Activated naive CD4-positive, alpha-beta T cell treated with anti-CD3 and anti-CD28 coated beads for 36 hours (primary cell): ENCODE measurements at regions not wholly inside any gene's neighbourhood (a gene's known extent, or its start where the extent isn't known, plus 50 kb on each side); places are given as distances from the start of the nearest gene placed in this dataset.

Source experiments
- CTCF ChIA-PET: fragments of 350-600 bp; sonication (Branson Sonifier 250); formaldehyde crosslinking; loops from one replicate; lab custom pipeline; 2021; ENCODE audit warnings: antibody characterized with exemption; lab: Charles Lee
- DNase-seq: peaks from one replicate; pipeline ENCODE4 v3.0.0-alpha.2; 2020
- H3K27ac Mint-ChIP-seq: one replicate; pipeline ENCODE4 v1.8.0; 2021; ENCODE audit warnings: mild to moderate bottlenecking, mixed read lengths
- H3K27me3 Mint-ChIP-seq: one replicate; pipeline ENCODE4 v1.8.0; 2021; ENCODE audit warnings: low read depth, mixed read lengths
- H3K36me3 Mint-ChIP-seq: one replicate; pipeline ENCODE4 v1.8.0; 2021; ENCODE audit warnings: low read depth, mixed read lengths
- H3K4me1 Mint-ChIP-seq: one replicate; pipeline ENCODE4 v1.8.0; 2021; ENCODE audit warnings: low read depth, mixed read lengths
- H3K4me3 Mint-ChIP-seq: one replicate; pipeline ENCODE4 v1.8.0; 2021; ENCODE audit warnings: mild to moderate bottlenecking, moderate library complexity, mixed read lengths
- H3K9me3 Mint-ChIP-seq: one replicate; pipeline ENCODE4 v1.8.0; 2021; ENCODE audit warnings: mixed read lengths
- intact Hi-C: fragments of 100-400 bp; cut with micrococcal nuclease; formaldehyde crosslinking; loops from one replicate; pipeline ENCODE4 v1.15.1; 2023

- Mint-ChIP-seq H3K27ac (no peak overlapping the region), H3K4me1 (no peaks in the 10 kb centered on the region), H3K36me3 (no peaks in the 10 kb centered on the region), H3K4me3 (no peak overlapping the region), H3K27me3 (no peaks in the 10 kb centered on the region), H3K9me3 (peaks cover 7% of the 10 kb centered on the region)
- CTCF ChIA-PET: no interaction called here
- DNase-seq: no peak
- intact Hi-C loops: no loop called here
Measured at GRCh38 chr16:76204249-76204648, 73.0 kb upstream of the CNTNAP4 start.

- DNase-seq: no peak
- H3K4me1 Mint-ChIP-seq: no peaks in the 10 kb centered on the region
- H3K27me3 Mint-ChIP-seq: no peaks in the 10 kb centered on the region
- no peak overlapping the region for H3K27ac Mint-ChIP-seq
- H3K36me3 Mint-ChIP-seq: no peaks in the 10 kb centered on the region
- intact Hi-C loops: no loop called here
- CTCF ChIA-PET: no interaction called here
- H3K4me3 Mint-ChIP-seq: no peak overlapping the region
- peaks cover 11% of the 10 kb centered on the region for H3K9me3 Mint-ChIP-seq
Measured at GRCh38 chr16:76207270-76207669, 69.9 kb upstream of the CNTNAP4 start.

GRCh38 chr16:76210157-76210556 lies 67.0 kb upstream of the CNTNAP4 start:
- no peaks in the 10 kb centered on the region for H3K27me3 Mint-ChIP-seq
- H3K27ac Mint-ChIP-seq: no peak overlapping the region
- no peak overlapping the region for H3K4me3 Mint-ChIP-seq
- peaks cover 9% of the 10 kb centered on the region for H3K9me3 Mint-ChIP-seq
- H3K4me1 Mint-ChIP-seq: no peaks in the 10 kb centered on the region
- no peak for DNase-seq
- CTCF ChIA-PET: no interaction called here
- H3K36me3 Mint-ChIP-seq: no peaks in the 10 kb centered on the region
- intact Hi-C loops: no loop called here

- H3K36me3 Mint-ChIP-seq: no peaks in the 10 kb centered on the region
- CTCF ChIA-PET: no interaction called here
- H3K4me1 Mint-ChIP-seq: no peaks in the 10 kb centered on the region
- no peak for DNase-seq
- H3K27me3 Mint-ChIP-seq: no peaks in the 10 kb centered on the region
- peaks cover 16% of the 10 kb centered on the region for H3K9me3 Mint-ChIP-seq
- no peak overlapping the region for H3K27ac Mint-ChIP-seq
- no peak overlapping the region for H3K4me3 Mint-ChIP-seq
- intact Hi-C loops: no loop called here
Measured at GRCh38 chr16:76213860-76214259, 63.3 kb upstream of the CNTNAP4 start.

GRCh38 chr16:76214856-76215255 lies 62.3 kb upstream of the CNTNAP4 start:
- Mint-ChIP-seq H3K27ac (no peak overlapping the region), H3K36me3 (no peaks in the 10 kb centered on the region), H3K4me1 (no peaks in the 10 kb centered on the region), H3K27me3 (no peaks in the 10 kb centered on the region), H3K9me3 (peaks cover 16% of the 10 kb centered on the region), H3K4me3 (no peak overlapping the region)
- CTCF ChIA-PET: no interaction called here
- DNase-seq: no peak
- intact Hi-C loops: no loop called here

GRCh38 chr16:76222087-76222486 lies 55.1 kb upstream of the CNTNAP4 start:
- DNase-seq: no peak
- Mint-ChIP-seq H3K36me3 (no peaks in the 10 kb centered on the region), H3K9me3 (no peaks in the 10 kb centered on the region), H3K27ac (no peak overlapping the region), H3K4me1 (no peaks in the 10 kb centered on the region), H3K27me3 (no peaks in the 10 kb centered on the region), H3K4me3 (no peak overlapping the region)
- intact Hi-C loops: no loop called here
- CTCF ChIA-PET: interaction anchor here (1.2 kb wide), 1 partner anchor 196 kb away, joined by 3 read pairs; no protein-coding TSS in a partner anchor

- H3K36me3 Mint-ChIP-seq: no peaks in the 10 kb centered on the region
- no peaks in the 10 kb centered on the region for H3K4me1 Mint-ChIP-seq
- no peaks in the 10 kb centered on the region for H3K27me3 Mint-ChIP-seq
- H3K9me3 Mint-ChIP-seq: no peaks in the 10 kb centered on the region
- no peak overlapping the region for H3K4me3 Mint-ChIP-seq
- intact Hi-C loops: no loop called here
- no peak for DNase-seq
- H3K27ac Mint-ChIP-seq: no peak overlapping the region
- CTCF ChIA-PET: no interaction called here
Measured at GRCh38 chr16:76222853-76223252, 54.3 kb upstream of the CNTNAP4 start.

- Mint-ChIP-seq H3K4me3 (no peak overlapping the region), H3K27ac (no peak overlapping the region), H3K27me3 (no peaks in the 10 kb centered on the region), H3K9me3 (no peaks in the 10 kb centered on the region), H3K36me3 (no peaks in the 10 kb centered on the region), H3K4me1 (no peaks in the 10 kb centered on the region)
- CTCF ChIA-PET: no interaction called here
- intact Hi-C loops: no loop called here
- no peak for DNase-seq
Measured at GRCh38 chr16:76226011-76226410, 51.2 kb upstream of the CNTNAP4 start.

GRCh38 chr16:76226481-76226880 lies 50.7 kb upstream of the CNTNAP4 start:
- DNase-seq: no peak
- Mint-ChIP-seq H3K4me1 (no peaks in the 10 kb centered on the region), H3K27ac (no peak overlapping the region), H3K9me3 (no peaks in the 10 kb centered on the region), H3K27me3 (no peaks in the 10 kb centered on the region), H3K4me3 (no peak overlapping the region), H3K36me3 (no peaks in the 10 kb centered on the region)
- intact Hi-C loops: no loop called here
- CTCF ChIA-PET: no interaction called here
